ENCODE measurements at regions not wholly inside any gene's neighbourhood (a gene's known extent, or its start where the extent isn't known, plus 50 kb on each side); places are given as distances from the start of the nearest gene placed in this dataset.

GRCh38 chr6:2523061-2523460, 227.7 kb downstream of the MYLK4 start:
- TF ChIP-seq ZNF184 (tag by site-specific recombination; IDR thresholded peaks at IDR 0.05) (no peak), TCF7L2 (IDR thresholded peaks at IDR 0.05; ENCODE audit: borderline replicate concordance, low read depth, low read length) (no peak), ZNF121 (tag by site-specific recombination; IDR thresholded peaks at IDR 0.05) (no peak), CTCF (tag by site-specific recombination; IDR thresholded peaks at IDR 0.05) (no peak), ZBTB48 (tag by site-specific recombination; IDR thresholded peaks at IDR 0.05) (no peak), ZNF580 (tag by site-specific recombination; IDR thresholded peaks at IDR 0.05) (no peak)
- TF ChIP-seq, protein P1, sequence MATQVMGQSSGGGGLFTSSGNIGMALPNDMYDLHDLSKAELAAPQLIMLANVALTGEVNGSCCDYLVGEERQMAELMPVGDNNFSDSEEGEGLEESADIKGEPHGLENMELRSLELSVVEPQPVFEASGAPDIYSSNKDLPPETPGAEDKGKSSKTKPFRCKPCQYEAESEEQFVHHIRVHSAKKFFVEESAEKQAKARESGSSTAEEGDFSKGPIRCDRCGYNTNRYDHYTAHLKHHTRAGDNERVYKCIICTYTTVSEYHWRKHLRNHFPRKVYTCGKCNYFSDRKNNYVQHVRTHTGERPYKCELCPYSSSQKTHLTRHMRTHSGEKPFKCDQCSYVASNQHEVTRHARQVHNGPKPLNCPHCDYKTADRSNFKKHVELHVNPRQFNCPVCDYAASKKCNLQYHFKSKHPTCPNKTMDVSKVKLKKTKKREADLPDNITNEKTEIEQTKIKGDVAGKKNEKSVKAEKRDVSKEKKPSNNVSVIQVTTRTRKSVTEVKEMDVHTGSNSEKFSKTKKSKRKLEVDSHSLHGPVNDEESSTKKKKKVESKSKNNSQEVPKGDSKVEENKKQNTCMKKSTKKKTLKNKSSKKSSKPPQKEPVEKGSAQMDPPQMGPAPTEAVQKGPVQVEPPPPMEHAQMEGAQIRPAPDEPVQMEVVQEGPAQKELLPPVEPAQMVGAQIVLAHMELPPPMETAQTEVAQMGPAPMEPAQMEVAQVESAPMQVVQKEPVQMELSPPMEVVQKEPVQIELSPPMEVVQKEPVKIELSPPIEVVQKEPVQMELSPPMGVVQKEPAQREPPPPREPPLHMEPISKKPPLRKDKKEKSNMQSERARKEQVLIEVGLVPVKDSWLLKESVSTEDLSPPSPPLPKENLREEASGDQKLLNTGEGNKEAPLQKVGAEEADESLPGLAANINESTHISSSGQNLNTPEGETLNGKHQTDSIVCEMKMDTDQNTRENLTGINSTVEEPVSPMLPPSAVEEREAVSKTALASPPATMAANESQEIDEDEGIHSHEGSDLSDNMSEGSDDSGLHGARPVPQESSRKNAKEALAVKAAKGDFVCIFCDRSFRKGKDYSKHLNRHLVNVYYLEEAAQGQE (tag by site-specific recombination; IDR thresholded peaks at IDR 0.05): no peak
